ENCODE measurements at regions not wholly inside any gene's neighbourhood (a gene's known extent, or its start where the extent isn't known, plus 50 kb on each side); places are given as distances from the start of the nearest gene placed in this dataset.

DNA sequence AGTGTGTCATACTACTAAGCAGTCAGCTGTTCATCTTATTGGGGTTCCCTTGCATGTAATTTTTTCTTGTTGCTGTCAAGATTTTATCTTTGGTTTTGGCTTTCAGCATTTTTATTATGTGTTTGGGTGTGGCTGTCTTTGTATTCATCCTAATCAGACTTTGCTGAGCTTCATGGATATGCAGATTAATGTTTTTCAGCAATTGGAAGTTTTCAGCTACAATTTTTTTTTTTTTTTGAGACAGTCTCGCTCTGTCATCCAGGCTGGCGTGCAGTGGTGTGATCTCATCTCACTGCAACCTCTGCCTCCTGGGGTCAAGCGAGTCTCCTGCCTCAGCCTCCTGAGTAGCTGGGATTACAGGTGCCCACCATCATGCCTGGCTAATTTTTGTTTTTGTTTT, 108.8 kb downstream of the BARX1 start:
- TF ChIP-seq ZNF384 (IDR thresholded peaks at IDR 0.05; ENCODE audit: low read depth, low read length) (no peak), SLC30A9 (CRISPR knock-in tag; IDR thresholded peaks at IDR 0.05) (no peak), CHD2 (IDR thresholded peaks at IDR 0.05; ENCODE audit: low read depth, low read length) (no peak), KAT2B (IDR thresholded peaks at IDR 0.05; ENCODE audit: low read depth, low read length) (no peak), ZNF740 (CRISPR knock-in tag; IDR thresholded peaks at IDR 0.05) (no peak), ZNF740 (tag; IDR thresholded peaks at IDR 0.05) (no peak), ZNF274 (IDR thresholded peaks at IDR 0.05; ENCODE audit: borderline replicate concordance, low read depth, low read length) (no peak), SAP30 (IDR thresholded peaks at IDR 0.05; ENCODE audit: borderline replicate concordance, insufficient read depth, low read depth, low read length, poor library complexity, severe bottlenecking) (no peak), EZH2 (IDR thresholded peaks at IDR 0.05; ENCODE audit: borderline replicate concordance, low read depth, low read length) (no peak), POLR2A (conservative IDR thresholded peaks at IDR 0.05) (no peak), CHD1 (IDR thresholded peaks at IDR 0.05; ENCODE audit: low read length) (no peak), CBX3 (IDR thresholded peaks at IDR 0.05; ENCODE audit: borderline replicate concordance in 1 of 2, low read length in 2 of 2) (no peak)
